ENCODE measurements at regions not wholly inside any gene's neighbourhood (a gene's known extent, or its start where the extent isn't known, plus 50 kb on each side); places are given as distances from the start of the nearest gene placed in this dataset.

- no peak for TF ChIP-seq CTCF (IDR thresholded peaks at IDR 0.05; ENCODE audit: unreplicated experiment in 3 of 3)
- Mint-ChIP-seq H3K27me3 (ENCODE audit: low read depth) (peaks cover 11% of the 10 kb centered on the region), H3K4me3 (no peak overlapping the region), H3K9me3 (no peaks in the 10 kb centered on the region), H3K27ac (peak overlapping the region in 2 of 3 experiments; percentile 12 to 31), H3K4me1 (peaks cover 4% of the 10 kb centered on the region), H3K36me3 (ENCODE audit: low read depth) (no peaks in the 10 kb centered on the region)
Observed at GRCh38 chr5:169467041-169467771, 116.4 kb upstream of the SPDL1 start.

GRCh38 chr5:169460896-169461295, 122.7 kb upstream of the SPDL1 start:
- H3K9me3 Mint-ChIP-seq: peaks cover 2% of the 10 kb centered on the region
- H3K4me3 Mint-ChIP-seq: no peak overlapping the region
- H3K36me3 Mint-ChIP-seq (ENCODE audit: low read depth): no peaks in the 10 kb centered on the region
- no peak for TF ChIP-seq CTCF (IDR thresholded peaks at IDR 0.05; ENCODE audit: unreplicated experiment in 3 of 3)
- no peak overlapping the region for H3K27ac Mint-ChIP-seq
- H3K4me1 Mint-ChIP-seq: no peaks in the 10 kb centered on the region
- H3K27me3 Mint-ChIP-seq (ENCODE audit: low read depth): peaks cover 4% of the 10 kb centered on the region

DNA sequence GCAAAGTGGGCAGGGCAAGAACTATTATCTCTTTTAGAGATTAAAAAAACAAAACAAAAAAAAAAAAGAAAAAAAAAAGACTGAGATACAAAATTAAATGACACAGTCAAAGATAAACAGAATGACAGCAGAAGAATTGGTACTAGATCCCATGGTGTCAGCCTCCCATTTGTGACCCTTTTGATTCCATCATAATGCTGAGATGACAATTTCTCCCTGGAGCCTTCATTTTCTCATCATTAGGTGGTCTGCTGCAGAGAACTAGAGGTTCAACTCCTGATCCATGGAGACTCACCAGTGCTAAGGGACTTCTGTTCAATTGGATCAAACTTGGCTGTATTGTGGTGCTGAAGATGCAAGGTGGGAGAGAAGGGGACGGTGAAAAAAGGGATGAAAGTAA, 123.5 kb upstream of the SPDL1 start:
- H3K4me3 Mint-ChIP-seq: no peak overlapping the region
- no peak overlapping the region for H3K27ac Mint-ChIP-seq
- no peaks in the 10 kb centered on the region for H3K4me1 Mint-ChIP-seq
- no peak for TF ChIP-seq CTCF (IDR thresholded peaks at IDR 0.05; ENCODE audit: unreplicated experiment in 3 of 3)
- peaks cover 3% of the 10 kb centered on the region for H3K9me3 Mint-ChIP-seq
- H3K36me3 Mint-ChIP-seq (ENCODE audit: low read depth): no peaks in the 10 kb centered on the region
- H3K27me3 Mint-ChIP-seq (ENCODE audit: low read depth): peaks cover 4% of the 10 kb centered on the region

GRCh38 chr5:169458221-169458620, 125.4 kb upstream of the SPDL1 start:
- Mint-ChIP-seq H3K9me3 (peaks cover 8% of the 10 kb centered on the region), H3K4me1 (no peaks in the 10 kb centered on the region), H3K27ac (no peak overlapping the region), H3K27me3 (ENCODE audit: low read depth) (peaks cover 4% of the 10 kb centered on the region), H3K36me3 (ENCODE audit: low read depth) (no peaks in the 10 kb centered on the region), H3K4me3 (no peak overlapping the region)
- no peak for TF ChIP-seq CTCF (IDR thresholded peaks at IDR 0.05; ENCODE audit: unreplicated experiment in 3 of 3)

GRCh38 chr5:169450464-169450863, 133.1 kb upstream of the SPDL1 start:
- Mint-ChIP-seq H3K27me3 (ENCODE audit: low read depth) (no peaks in the 10 kb centered on the region), H3K9me3 (peaks cover 6% of the 10 kb centered on the region), H3K27ac (no peak overlapping the region)

More at GRCh38 chr5:169450464-169450863, 133.1 kb upstream of the SPDL1 start:
- H3K4me3 Mint-ChIP-seq: no peak overlapping the region
- TF ChIP-seq CTCF (IDR thresholded peaks at IDR 0.05; ENCODE audit: unreplicated experiment in 3 of 3): no peak
- H3K4me1 Mint-ChIP-seq: no peaks in the 10 kb centered on the region
- H3K36me3 Mint-ChIP-seq (ENCODE audit: low read depth): no peaks in the 10 kb centered on the region
